H9 (cell line): ENCODE measurements at regions not wholly inside any gene's neighbourhood (a gene's known extent, or its start where the extent isn't known, plus 50 kb on each side); places are given as distances from the start of the nearest gene placed in this dataset.
A peak's percentile ranks its signal among the peaks of the same experiment; 100 is the strongest.

Experiments used
- DNase-seq: peaks from one replicate; pipeline ENCODE4 v3.0.0-alpha.2; 2017
- H2AFZ ChIP-seq: one replicate; pipeline ENCODE4 v1.6.1; 2013; ENCODE audit warnings: mild to moderate bottlenecking, low read length, control low read depth, moderate library complexity
- H2AK5ac ChIP-seq: 2 replicates; pipeline ENCODE4 v1.6.1; 2013; ENCODE audit warnings: low read length, control low read depth, mixed read lengths; ENCODE audit not compliant: insufficient read length
- H2BK120ac ChIP-seq: one replicate; pipeline ENCODE4 v1.6.1; 2013; ENCODE audit warnings: low read depth, mild to moderate bottlenecking, low read length, control low read depth, inconsistent platforms; ENCODE audit not compliant: poor library complexity, severe bottlenecking
- H2BK12ac ChIP-seq: 2 replicates; pipeline ENCODE4 v1.6.1; 2013; ENCODE audit warnings: low read length, control low read depth, mixed read lengths, low read depth; ENCODE audit not compliant: insufficient read length
- H2BK15ac ChIP-seq: 2 replicates; pipeline ENCODE4 v1.6.1; 2013; ENCODE audit warnings: low read depth, low read length, control low read depth
- H2BK20ac ChIP-seq: one replicate; pipeline ENCODE4 v1.6.1; 2013; ENCODE audit warnings: low read depth, mild to moderate bottlenecking, low read length, control low read depth, inconsistent platforms; ENCODE audit not compliant: poor library complexity, severe bottlenecking
- H2BK5ac ChIP-seq: 2 replicates; pipeline ENCODE4 v1.6.1; 2013; ENCODE audit warnings: low read length, control low read depth, mixed read lengths; ENCODE audit not compliant: insufficient read length
- H3K14ac ChIP-seq: 2 replicates; pipeline ENCODE4 v1.6.1; 2013; ENCODE audit warnings: low read length, control low read depth; ENCODE audit not compliant: insufficient read depth
- H3K18ac ChIP-seq: 2 replicates; pipeline ENCODE4 v1.6.1; 2013; ENCODE audit warnings: low read depth, mild to moderate bottlenecking, mixed read lengths, low read length, control low read depth; ENCODE audit not compliant: insufficient read length
- H3K23ac ChIP-seq: 2 replicates; pipeline ENCODE4 v1.6.1; 2013; ENCODE audit warnings: low read length, control low read depth, mixed read lengths, low read depth; ENCODE audit not compliant: insufficient read length
- H3K23me2 ChIP-seq: 2 replicates; pipeline ENCODE4 v1.6.1; 2013; ENCODE audit warnings: low read depth, mild to moderate bottlenecking, mixed read lengths, low read length, control low read depth; ENCODE audit not compliant: insufficient read length, poor library complexity, severe bottlenecking
- H3K27ac ChIP-seq: 2 replicates; pipeline ENCODE4 v1.5.1; 2013; ENCODE audit warnings: low read length, control low read depth, mixed read lengths, low read depth; ENCODE audit not compliant: insufficient read length
- H3K27me3 ChIP-seq: 2 replicates; pipeline ENCODE4 v1.6.1; 2013; ENCODE audit warnings: low read length, control low read depth, inconsistent platforms; ENCODE audit not compliant: insufficient read depth
- H3K4ac ChIP-seq: 2 replicates; pipeline ENCODE4 v1.6.1; 2013; ENCODE audit warnings: low read depth, mild to moderate bottlenecking, control low read depth, inconsistent platforms, low read length, moderate library complexity
- H3K4me1 ChIP-seq: 2 replicates; pipeline ENCODE4 v1.6.1; 2013; ENCODE audit warnings: low read length, control low read depth, inconsistent platforms; ENCODE audit not compliant: insufficient read depth
- H3K4me2 ChIP-seq: 2 replicates; pipeline ENCODE4 v1.6.1; 2013; ENCODE audit warnings: low read length, control low read depth, mixed read lengths; ENCODE audit not compliant: insufficient read length, insufficient read depth
- H3K56ac ChIP-seq: 2 replicates; pipeline ENCODE4 v1.6.1; 2013; ENCODE audit warnings: low read depth, mild to moderate bottlenecking, mixed read lengths, low read length, control low read depth; ENCODE audit not compliant: insufficient read length
- H3K79me1 ChIP-seq: 2 replicates; pipeline ENCODE4 v1.6.1; 2013; ENCODE audit warnings: low read depth, mild to moderate bottlenecking, moderate library complexity, low read length, control low read depth, inconsistent platforms; ENCODE audit not compliant: insufficient read depth, poor library complexity, severe bottlenecking
- H3K79me2 ChIP-seq: 2 replicates; pipeline ENCODE4 v1.6.1; 2013; ENCODE audit warnings: low read length, control low read depth, inconsistent platforms; ENCODE audit not compliant: insufficient read depth
- H3K9ac ChIP-seq: 2 replicates; pipeline ENCODE4 v1.6.1; 2013; ENCODE audit warnings: low read length, control low read depth, mixed read lengths; ENCODE audit not compliant: insufficient read length; ENCODE audit errors: extremely low read depth
- H3K9me3 ChIP-seq: one replicate; pipeline ENCODE4 v1.6.1; 2013; ENCODE audit warnings: low read depth, low read length, inconsistent platforms; ENCODE audit not compliant: control insufficient read depth
- H3T11ph ChIP-seq: one replicate; pipeline ENCODE4 v1.6.1; 2013; ENCODE audit warnings: mild to moderate bottlenecking, low read length, control low read depth, inconsistent platforms
- H4K20me1 ChIP-seq: one replicate; pipeline ENCODE4 v1.6.1; 2013; ENCODE audit not compliant: control insufficient read depth, insufficient read length, insufficient read depth
- H4K5ac ChIP-seq: 2 replicates; pipeline ENCODE4 v1.6.1; 2013; ENCODE audit warnings: low read depth, mild to moderate bottlenecking, mixed read lengths, low read length, control low read depth; ENCODE audit not compliant: insufficient read length
- H4K8ac ChIP-seq: replicated peaks from 2 replicates; pipeline ENCODE4 v1.6.1; 2013; ENCODE audit warnings: low read length, control low read depth, mixed read lengths, low read depth; ENCODE audit not compliant: insufficient read length
- H4K91ac ChIP-seq: 2 replicates; pipeline ENCODE4 v1.6.1; 2013; ENCODE audit warnings: low read depth, mild to moderate bottlenecking, moderate library complexity, mixed read lengths, low read length, control low read depth; ENCODE audit not compliant: insufficient read length
- H3K27ac Mint-ChIP-seq, 3 experiments: 2 replicates in 2 of 3; 3 replicates in 1 of 3; pipeline ENCODE4 v1.8.0; 2020 to 2021; ENCODE audit warnings: mixed read lengths in 3 of 3, mild to moderate bottlenecking in 1 of 3, moderate library complexity in 1 of 3
- H3K27me3 Mint-ChIP-seq: 2 replicates; pipeline ENCODE4 v1.8.0; 2021; ENCODE audit warnings: low read depth, mild to moderate bottlenecking, moderate library complexity, mixed read lengths
- H3K36me3 Mint-ChIP-seq, 3 experiments: 2 replicates in 2 of 3; 3 replicates in 1 of 3; pipeline ENCODE4 v1.8.0; 2020 to 2021; ENCODE audit warnings: low read depth in 3 of 3, mixed read lengths in 3 of 3; ENCODE audit not compliant: insufficient read depth in 1 of 3
- H3K4me1 Mint-ChIP-seq, 2 experiments: 2 replicates each; pipeline ENCODE4 v1.8.0; 2020; ENCODE audit warnings: mixed read lengths in 2 of 2
- H3K4me3 Mint-ChIP-seq, 2 experiments: 2 replicates in 1 of 2; 3 replicates in 1 of 2; pipeline ENCODE4 v1.8.0; 2020 to 2021; ENCODE audit warnings: mild to moderate bottlenecking in 2 of 2, mixed read lengths in 2 of 2, moderate library complexity in 1 of 2
- H3K9me3 Mint-ChIP-seq, 2 experiments: 2 replicates in 1 of 2; 3 replicates in 1 of 2; pipeline ENCODE4 v1.8.0; 2020; ENCODE audit warnings: mild to moderate bottlenecking in 2 of 2, mixed read lengths in 2 of 2, moderate library complexity in 1 of 2
- WGBS: extraction: QIAGEN DNeasy Blood & Tissue Kit; methylation state at CpG from one replicate; pipeline ENCODE4 v1.1.7; 2013; ENCODE audit warnings: missing lambda C conversion rate, low lambda C conversion rate, mixed read lengths; ENCODE audit not compliant: insufficient read length; ENCODE audit errors: extremely low coverage; 5-methylcytosine and 5-hydroxymethylcytosine counted together
- TF ChIP-seq, protein P1 (sequence below): fragments of 200-600 bp; sonication (generic); conservative IDR thresholded peaks from 3 replicates; pipeline ENCODE4 v1.8.0; 2021; ENCODE audit warnings: antibody characterized with exemption, mild to moderate bottlenecking

DNA sequence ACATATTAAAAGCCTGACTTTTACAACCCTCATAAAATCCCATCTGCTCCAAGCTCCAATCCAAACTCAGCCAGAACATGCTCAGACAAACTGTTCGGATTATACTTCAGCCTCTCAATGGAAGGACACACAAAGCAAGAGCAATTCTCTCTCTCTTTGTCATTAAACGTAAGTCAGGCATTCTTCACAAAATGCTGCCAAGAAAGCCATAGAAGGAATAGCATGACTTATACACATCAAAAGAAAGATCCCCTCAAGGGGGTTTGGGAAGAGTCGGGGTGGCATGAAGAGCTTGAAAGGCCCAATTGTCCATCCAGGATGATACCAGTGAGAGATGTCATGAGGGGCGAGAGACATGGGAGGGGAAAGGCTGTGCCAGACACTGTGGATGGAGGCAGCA, 268.9 kb downstream of the PREX1 start:
- no peak overlapping the region for H3K4me3 Mint-ChIP-seq
- no CpG with 5 or more reads among the region's 4 CpGs for WGBS
- Histone ChIP-seq H3K79me2 (no peaks in the 10 kb centered on the region), H3K23me2 (no peaks in the 10 kb centered on the region), H3T11ph (no peak overlapping the region), H4K91ac (no peak overlapping the region), H2BK20ac (no peak overlapping the region), H2AK5ac (no peak overlapping the region), H3K56ac (no peak overlapping the region), H3K18ac (no peak overlapping the region), H2BK15ac (no peak overlapping the region), H3K4me2 (no peak overlapping the region), H3K27me3 (no peaks in the 10 kb centered on the region), H3K14ac (peak overlapping the region; percentile 31; the same call in 1 of the 2 replicates), H3K9me3 (no peaks in the 10 kb centered on the region), H4K20me1 (no peaks in the 10 kb centered on the region), H2BK12ac (no peak overlapping the region), H3K23ac (no peak overlapping the region), H3K27ac (no peak overlapping the region), H4K8ac (no peak overlapping the region), H2BK120ac (no peak overlapping the region), H2BK5ac (no peak overlapping the region), H2AFZ (no peak overlapping the region), H3K79me1 (no peaks in the 10 kb centered on the region), H3K9ac (no peak overlapping the region), H4K5ac (no peak overlapping the region), H3K4ac (no peak overlapping the region), H3K4me1 (no peaks in the 10 kb centered on the region)
- H3K9me3 Mint-ChIP-seq: peaks cover 3 to 6% of the 10 kb centered on the region in 2 experiments; a peak in 4 of 5 replicates
- H3K27ac Mint-ChIP-seq: no peak overlapping the region; a peak in 1 of 7 replicates
- TF ChIP-seq, protein P1, sequence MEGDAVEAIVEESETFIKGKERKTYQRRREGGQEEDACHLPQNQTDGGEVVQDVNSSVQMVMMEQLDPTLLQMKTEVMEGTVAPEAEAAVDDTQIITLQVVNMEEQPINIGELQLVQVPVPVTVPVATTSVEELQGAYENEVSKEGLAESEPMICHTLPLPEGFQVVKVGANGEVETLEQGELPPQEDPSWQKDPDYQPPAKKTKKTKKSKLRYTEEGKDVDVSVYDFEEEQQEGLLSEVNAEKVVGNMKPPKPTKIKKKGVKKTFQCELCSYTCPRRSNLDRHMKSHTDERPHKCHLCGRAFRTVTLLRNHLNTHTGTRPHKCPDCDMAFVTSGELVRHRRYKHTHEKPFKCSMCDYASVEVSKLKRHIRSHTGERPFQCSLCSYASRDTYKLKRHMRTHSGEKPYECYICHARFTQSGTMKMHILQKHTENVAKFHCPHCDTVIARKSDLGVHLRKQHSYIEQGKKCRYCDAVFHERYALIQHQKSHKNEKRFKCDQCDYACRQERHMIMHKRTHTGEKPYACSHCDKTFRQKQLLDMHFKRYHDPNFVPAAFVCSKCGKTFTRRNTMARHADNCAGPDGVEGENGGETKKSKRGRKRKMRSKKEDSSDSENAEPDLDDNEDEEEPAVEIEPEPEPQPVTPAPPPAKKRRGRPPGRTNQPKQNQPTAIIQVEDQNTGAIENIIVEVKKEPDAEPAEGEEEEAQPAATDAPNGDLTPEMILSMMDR: no peak
- peaks cover 16 to 18% of the 10 kb centered on the region in 2 experiments; a peak in 3 of 4 replicates for H3K4me1 Mint-ChIP-seq
- peaks cover 1 to 5% (median 3%) of the 10 kb centered on the region in 3 experiments; a peak in 5 of 7 replicates for H3K36me3 Mint-ChIP-seq
- DNase-seq: no peak
- no peaks in the 10 kb centered on the region for H3K27me3 Mint-ChIP-seq
